Heart left ventricle (tissue), 13 donors: ENCODE measurements at regions not wholly inside any gene's neighbourhood (a gene's known extent, or its start where the extent isn't known, plus 50 kb on each side); places are given as distances from the start of the nearest gene placed in this dataset.

Experiments used
- CTCF ChIP-seq, 12 donors: fragments of 200-600 bp; sonication (generic) in 4 of 12; IDR thresholded peaks; one replicate each; pipeline versions ENCODE4 v1.5.0 to v1.8.0; 2018 to 2022; ENCODE audit warnings: antibody characterized with exemption in 12 of 12, mild to moderate bottlenecking in 5 of 12
- POLR2A ChIP-seq, 2 donors: fragments of 450-650 bp; IDR thresholded peaks; one replicate each; pipeline ENCODE4 v1.6.1; 2017; ENCODE audit warnings: antibody characterized with exemption in 2 of 2, mild to moderate bottlenecking in 2 of 2, moderate library complexity in 2 of 2
- donor health status: ischemic (EF 13 %, LVEDD 7.1; RV severe dilation, severe dysfunction).
- donor health status: DM: no; HTN: yes; CAD: no.
- donor health status: DM: no; HTN: no; CAD: no.
- donor health status: ischemic (EF 25% LVEDD 6.9; RV normal size, moderate dysfunction).
- donor health status: ischemic (EF 25% LVEDD 5.7; RV mildly dilated, moderate dysfunction).
- donor health status: ischemic (EF 35%, LVEDD 5.7; RV mildly dilated, moderate dysfunction).
- donor health status: nonischemic (EF 11% LVEDD 7.7; RV severe dilation, severe dysfunction).
- donor health status: DM: yes; HTN: yes; CAD: no.
- donor health status: PGD.
- donor health status: ischemic (EF 29% LVEDD 5.4; RV normal size, mild dysfunction).
- donor health status: nonischemic (EF 23%, LVEDD 6.1; RV moderate dilation, normal function).

- no peak for TF ChIP-seq CTCF (IDR thresholded peaks at IDR 0.05)
- TF ChIP-seq POLR2A (IDR thresholded peaks at IDR 0.05), result no peak
Measured at GRCh38 chr5:10085185-10085584, 164.5 kb downstream of the ATPSCKMT start.
